A673 (cell line): ENCODE measurements at regions not wholly inside any gene's neighbourhood (a gene's known extent, or its start where the extent isn't known, plus 50 kb on each side); places are given as distances from the start of the nearest gene placed in this dataset.

ENCODE experiments used
- CTCF ChIP-seq: fragments of 300-800, 200-600 bp; sonication (generic); conservative IDR thresholded peaks from 2 replicates; pipeline ENCODE4 v1.5.1; 2017; ENCODE audit warnings: low read depth, mild to moderate bottlenecking, antibody characterized with exemption, low read length, moderate library complexity, mixed read lengths
- EZH2 ChIP-seq: fragments of 200-600 bp; sonication (generic); IDR thresholded peaks from 2 replicates; pipeline ENCODE4 v1.6.1; 2017; ENCODE audit warnings: borderline replicate concordance, low read depth, mild to moderate bottlenecking, mixed read lengths, antibody characterized with exemption, low read length; ENCODE audit not compliant: poor library complexity, severe bottlenecking

GRCh38 chr15:61295239-61295638 is 66.1 kb upstream of the RORA start:
- no peak for TF ChIP-seq EZH2
- no peak for TF ChIP-seq CTCF
